BE2C (cell line): ENCODE measurements at regions not wholly inside any gene's neighbourhood (a gene's known extent, or its start where the extent isn't known, plus 50 kb on each side); places are given as distances from the start of the nearest gene placed in this dataset.

Experiments used
- DNase-seq: peaks from one replicate; pipeline ENCODE4 v3.0.0-alpha.2; 2020
- H3K27me3 ChIP-seq: fragments of 250-450 bp; sonication (Bioruptor Pico); 2 replicates; pipeline ENCODE4 v1.5.1; 2020; ENCODE audit warnings: mild to moderate bottlenecking
- H3K36me3 ChIP-seq: fragments of 250-450 bp; sonication (Bioruptor Pico); 2 replicates; pipeline ENCODE4 v1.5.1; 2020; ENCODE audit warnings: mild to moderate bottlenecking
- H3K4me1 ChIP-seq: fragments of 250-450 bp; sonication (Bioruptor Pico); 2 replicates; pipeline ENCODE4 v1.5.1; 2020
- H3K4me3 ChIP-seq: 2 replicates; pipeline ENCODE4 v1.5.1; 2011; ENCODE audit warnings: low read depth, low read length
- H3K9me3 ChIP-seq: fragments of 250-450 bp; sonication (Bioruptor Pico); 2 replicates; pipeline ENCODE4 v1.5.1; 2020
- CTCF ChIP-seq: IDR thresholded peaks from 2 replicates; pipeline ENCODE4 v1.5.1; 2012; ENCODE audit warnings: mild to moderate bottlenecking, low read depth, low read length

GRCh38 chr21:22890656-22891055 lies 1892.4 kb downstream of the NCAM2 start:
- no peak for DNase-seq
- no peaks in the 10 kb centered on the region for H3K9me3 ChIP-seq

GRCh38 chr21:22892028-22892427 lies 1893.8 kb downstream of the NCAM2 start:
- H3K27me3 ChIP-seq, result no peaks in the 10 kb centered on the region
- no peak for TF ChIP-seq CTCF
- DNase-seq, result no peak
- H3K9me3 ChIP-seq, result no peaks in the 10 kb centered on the region
- no peaks in the 10 kb centered on the region for H3K36me3 ChIP-seq
- no peak overlapping the region for H3K4me3 ChIP-seq
- H3K4me1 ChIP-seq, result no peaks in the 10 kb centered on the region

More at GRCh38 chr21:22890656-22891055, 1892.4 kb downstream of the NCAM2 start:
- Histone ChIP-seq H3K4me1 (no peaks in the 10 kb centered on the region), H3K4me3 (no peak overlapping the region), H3K27me3 (no peaks in the 10 kb centered on the region), H3K36me3 (no peaks in the 10 kb centered on the region)
- TF ChIP-seq CTCF, result no peak

- no peak overlapping the region for H3K4me3 ChIP-seq
- H3K36me3 ChIP-seq, result no peaks in the 10 kb centered on the region
- no peaks in the 10 kb centered on the region for H3K4me1 ChIP-seq
- no peaks in the 10 kb centered on the region for H3K27me3 ChIP-seq
- no peak for DNase-seq
- no peaks in the 10 kb centered on the region for H3K9me3 ChIP-seq
- TF ChIP-seq CTCF, result no peak
These were observed 1894.5 kb downstream of the NCAM2 start for GRCh38 chr21:22892740-22893139.

- DNase-seq, result no peak
- TF ChIP-seq CTCF, result no peak
- Histone ChIP-seq H3K36me3 (no peaks in the 10 kb centered on the region), H3K9me3 (no peaks in the 10 kb centered on the region), H3K4me3 (no peak overlapping the region), H3K27me3 (no peaks in the 10 kb centered on the region), H3K4me1 (no peaks in the 10 kb centered on the region)
These were observed 1899.9 kb downstream of the NCAM2 start for GRCh38 chr21:22898051-22898665.

- Histone ChIP-seq H3K27me3 (no peaks in the 10 kb centered on the region), H3K9me3 (no peaks in the 10 kb centered on the region), H3K4me1 (no peaks in the 10 kb centered on the region), H3K4me3 (no peak overlapping the region), H3K36me3 (no peaks in the 10 kb centered on the region)
- no peak for TF ChIP-seq CTCF
- DNase-seq, result no peak
These were observed 1902.3 kb downstream of the NCAM2 start for GRCh38 chr21:22900490-22900889.

GRCh38 chr21:22903851-22904250 lies 1905.6 kb downstream of the NCAM2 start:
- no peak for TF ChIP-seq CTCF
- Histone ChIP-seq H3K4me1 (no peaks in the 10 kb centered on the region), H3K36me3 (no peaks in the 10 kb centered on the region), H3K27me3 (no peaks in the 10 kb centered on the region), H3K4me3 (no peak overlapping the region), H3K9me3 (no peaks in the 10 kb centered on the region)
- DNase-seq, result no peak
